Right cardiac atrium (tissue), 5 donors: ENCODE measurements at regions not wholly inside any gene's neighbourhood (a gene's known extent, or its start where the extent isn't known, plus 50 kb on each side); places are given as distances from the start of the nearest gene placed in this dataset.
"Not testable (repeated sequence)": the region's sequence is repeated elsewhere in the genome, so short reads cannot be mapped to it uniquely, and the experiment has no call there.

Experiments used
- ATAC-seq, 2 donors: fragments of 200-7000 bp; cut with Tn5 transposase; one replicate each; pipeline versions ENCODE4 v1.8.0 to v1.9.1; 2020; ENCODE audit warnings: moderate library complexity in 2 of 2, mild to moderate bottlenecking in 1 of 2
- DNase-seq, 3 donors: peaks; one replicate each; pipeline ENCODE4 v3.0.0-alpha.2; 2020
- H3K27ac ChIP-seq: one replicate; pipeline ENCODE4 v1.5.1; 2013; ENCODE audit warnings: mild to moderate bottlenecking, low read length, control low read depth, moderate library complexity
- H3K27me3 ChIP-seq: one replicate; pipeline ENCODE4 v1.6.1; 2013; ENCODE audit not compliant: control insufficient read depth, insufficient read depth
- H3K4me1 ChIP-seq: one replicate; pipeline ENCODE4 v1.6.1; 2013; ENCODE audit warnings: low read length; ENCODE audit not compliant: control insufficient read depth, insufficient read depth
- H3K4me3 ChIP-seq: one replicate; pipeline ENCODE4 v1.5.1; 2013; ENCODE audit warnings: low read length, control low read depth
- H3K9me3 ChIP-seq: one replicate; pipeline ENCODE4 v1.6.1; 2013; ENCODE audit warnings: low read length; ENCODE audit not compliant: control insufficient read depth
- WGBS: extraction: QIAGEN DNeasy Blood & Tissue Kit; methylation state at CpG from one replicate; pipeline ENCODE4 v1.1.7; 2013; 5-methylcytosine and 5-hydroxymethylcytosine counted together
- intact Hi-C, 4 donors: fragments of 100-400 bp; cut with DNase I; formaldehyde crosslinking; loops; one replicate each; pipeline versions ENCODE4 v1.11.0 to v1.14.0; 2022 to 2023
- donor health status: healthy with polysubstance abuse.
- donor health status: DM: no; HTN: yes; CAD: no.
- donor health status: DM: no; HTN: no; CAD: no.
- donor health status: DM: no; HTN: yes; CAD: no; lungs with severe emphysema.
- donor health status: DM: yes; HTN: yes; CAD: no.

- Histone ChIP-seq H3K4me3 (no peak overlapping the region), H3K4me1 (no peaks in the 10 kb centered on the region), H3K9me3 (no peaks in the 10 kb centered on the region), H3K27me3 (no peaks in the 10 kb centered on the region), H3K27ac (no peak overlapping the region)
- intact Hi-C loops = loop anchor here in 1 of 4 donors (10.0 kb wide), 1 partner anchor 397 kb away; no protein-coding TSS in a partner anchor
- DNase-seq (no peak), ATAC-seq (no peak)
- 74% methylated on average over 9 of the region's 9 CpGs for WGBS
These were observed 486.7 kb upstream of the GCFC2 start for GRCh38 chr2:76197428-76197827.

GRCh38 chr2:76194031-76194775 lies 483.5 kb upstream of the GCFC2 start:
- intact Hi-C loops = loop anchor here in 1 of 4 donors (10.0 kb wide), 1 partner anchor 401 kb away; no protein-coding TSS in a partner anchor

GRCh38 chr2:76193089-76193488 lies 482.4 kb upstream of the GCFC2 start:
- Histone ChIP-seq H3K4me3 (no peak overlapping the region), H3K4me1 (no peaks in the 10 kb centered on the region), H3K27me3 (no peaks in the 10 kb centered on the region), H3K9me3 (no peaks in the 10 kb centered on the region), H3K27ac (no peak overlapping the region)
- intact Hi-C loops = loop anchor here in 1 of 4 donors (10.0 kb wide), 1 partner anchor 402 kb away; no protein-coding TSS in a partner anchor
- 60% methylated on average over 3 of the region's 3 CpGs for WGBS
- DNase-seq (no peak), ATAC-seq (no peak)

More at GRCh38 chr2:76194031-76194775, 483.5 kb upstream of the GCFC2 start:
- H3K27me3 ChIP-seq = no peaks in the 10 kb centered on the region
- H3K4me1 ChIP-seq = no peaks in the 10 kb centered on the region
- ATAC-seq = no peak
- WGBS = 65% methylated on average over 5 of the region's 5 CpGs
- no peak overlapping the region for H3K27ac ChIP-seq
- no peak overlapping the region for H3K4me3 ChIP-seq
- H3K9me3 ChIP-seq = no peaks in the 10 kb centered on the region
- no peak for DNase-seq

GRCh38 chr2:76188334-76189008 lies 477.8 kb upstream of the GCFC2 start:
- intact Hi-C loops = no loop called here
- 65% methylated on average over 4 of the region's 4 CpGs for WGBS
- Histone ChIP-seq H3K4me3 (no peak overlapping the region), H3K9me3 (no peaks in the 10 kb centered on the region), H3K4me1 (no peaks in the 10 kb centered on the region), H3K27me3 (no peaks in the 10 kb centered on the region), H3K27ac (no peak overlapping the region)
- ATAC-seq = no peak
- no peak for DNase-seq

- intact Hi-C loops = no loop called here
These were observed 476.7 kb upstream of the GCFC2 start for GRCh38 chr2:76187415-76187814.

GRCh38 chr2:76180676-76181075 lies 470.0 kb upstream of the GCFC2 start:
- no peak for ATAC-seq

More at GRCh38 chr2:76187415-76187814, 476.7 kb upstream of the GCFC2 start:
- Histone ChIP-seq H3K4me3 (no peak overlapping the region), H3K9me3 (no peaks in the 10 kb centered on the region), H3K27me3 (no peaks in the 10 kb centered on the region), H3K4me1 (no peaks in the 10 kb centered on the region), H3K27ac (no peak overlapping the region)
- ATAC-seq (no peak), DNase-seq (no peak)
- 61% methylated on average over 1 of the region's 1 CpG for WGBS

GRCh38 chr2:76178610-76179009 lies 467.9 kb upstream of the GCFC2 start:
- H3K9me3 ChIP-seq = no peaks in the 10 kb centered on the region
- no peak for DNase-seq

More at GRCh38 chr2:76180676-76181075, 470.0 kb upstream of the GCFC2 start:
- intact Hi-C loops = no loop called here
- Histone ChIP-seq H3K27ac (no peak overlapping the region), H3K27me3 (no peaks in the 10 kb centered on the region), H3K4me1 (no peaks in the 10 kb centered on the region), H3K4me3 (no peak overlapping the region), H3K9me3 (no peaks in the 10 kb centered on the region)
- no peak for DNase-seq
- WGBS = 87% methylated on average over 1 of the region's 1 CpG

GRCh38 chr2:76175295-76175694 lies 464.6 kb upstream of the GCFC2 start:
- WGBS = 67% methylated on average over 3 of the region's 3 CpGs
- DNase-seq (no peak), ATAC-seq (no peak)
- Histone ChIP-seq H3K27me3 (no peaks in the 10 kb centered on the region), H3K4me1 (no peaks in the 10 kb centered on the region), H3K27ac (no peak overlapping the region), H3K4me3 (no peak overlapping the region), H3K9me3 (no peaks in the 10 kb centered on the region)
- intact Hi-C loops = no loop called here

More at GRCh38 chr2:76178610-76179009, 467.9 kb upstream of the GCFC2 start:
- Histone ChIP-seq H3K4me1 (no peaks in the 10 kb centered on the region), H3K27ac (no peak overlapping the region), H3K4me3 (no peak overlapping the region), H3K27me3 (no peaks in the 10 kb centered on the region)
- no peak for ATAC-seq
- 94% methylated on average over 1 of the region's 1 CpG for WGBS
- intact Hi-C loops = no loop called here

GRCh38 chr2:76174505-76174904 lies 463.8 kb upstream of the GCFC2 start:
- H3K4me3 ChIP-seq = no peak overlapping the region
- H3K9me3 ChIP-seq = no peaks in the 10 kb centered on the region
- no peaks in the 10 kb centered on the region for H3K4me1 ChIP-seq
- intact Hi-C loops = no loop called here
- DNase-seq = no peak
- H3K27ac ChIP-seq = no peak overlapping the region
- H3K27me3 ChIP-seq = no peaks in the 10 kb centered on the region
- 54% methylated on average over 2 of the region's 2 CpGs for WGBS
- no peak for ATAC-seq

GRCh38 chr2:76173206-76173605 lies 462.5 kb upstream of the GCFC2 start:
- 0% methylated on average over 1 of the region's 1 CpG for WGBS
- H3K27ac ChIP-seq, H3K4me3 ChIP-seq, ATAC-seq, H3K27me3 ChIP-seq, DNase-seq, intact Hi-C loops, H3K4me1 ChIP-seq, H3K9me3 ChIP-seq: not testable (repeated sequence)

- H3K4me3 ChIP-seq, intact Hi-C loops, ATAC-seq, H3K4me1 ChIP-seq, H3K27me3 ChIP-seq, H3K9me3 ChIP-seq, H3K27ac ChIP-seq, DNase-seq: not testable (repeated sequence)
These were observed 461.5 kb upstream of the GCFC2 start for GRCh38 chr2:76172154-76172595.
